Smooth muscle cell (in vitro differentiated cells): ENCODE measurements at regions not wholly inside any gene's neighbourhood (a gene's known extent, or its start where the extent isn't known, plus 50 kb on each side); places are given as distances from the start of the nearest gene placed in this dataset.

Experiments used
- DNase-seq: peaks from one replicate; lab custom pipeline; 2025; ENCODE audit not compliant: unreplicated experiment; lab: John Stamatoyannopoulos, UW
- H2AFZ ChIP-seq: fragments of 200-600 bp; sonication (generic); 2 replicates; pipeline ENCODE4 v1.6.0; 2016; ENCODE audit warnings: antibody characterized with exemption, low read depth, mild to moderate bottlenecking
- H3F3A ChIP-seq: fragments of 200-600 bp; sonication (generic); 2 replicates; pipeline ENCODE4 v1.6.0; 2017; ENCODE audit warnings: antibody characterized with exemption, low read depth
- H3K27ac ChIP-seq: fragments of 200-600 bp; sonication (generic); 2 replicates; pipeline ENCODE4 v1.5.1; 2016; ENCODE audit warnings: low read depth, mild to moderate bottlenecking
- H3K27me3 ChIP-seq: fragments of 200-600 bp; sonication (generic); 2 replicates; pipeline ENCODE4 v1.6.1; 2016; ENCODE audit warnings: low read depth, mild to moderate bottlenecking
- H3K36me3 ChIP-seq: fragments of 200-600 bp; sonication (generic); 2 replicates; pipeline ENCODE4 v1.5.1; 2016; ENCODE audit warnings: low read depth
- H3K4me1 ChIP-seq: fragments of 200-600 bp; sonication (generic); 2 replicates; pipeline ENCODE4 v1.5.1; 2016; ENCODE audit warnings: low read depth
- H3K4me2 ChIP-seq: fragments of 200-600 bp; sonication (generic); 2 replicates; pipeline ENCODE4 v1.6.0; 2016; ENCODE audit warnings: mild to moderate bottlenecking
- H3K4me3 ChIP-seq: fragments of 200-600 bp; sonication (generic); 2 replicates; pipeline ENCODE4 v1.5.1; 2016; ENCODE audit warnings: mild to moderate bottlenecking
- H3K79me2 ChIP-seq: fragments of 200-600 bp; sonication (generic); 2 replicates; pipeline ENCODE4 v1.6.0; 2016; ENCODE audit warnings: low read depth, mild to moderate bottlenecking
- H3K9ac ChIP-seq: fragments of 200-600 bp; sonication (generic); 2 replicates; pipeline ENCODE4 v1.6.0; 2016; ENCODE audit warnings: low read depth
- H3K9me3 ChIP-seq: fragments of 200-600 bp; sonication (generic); replicated peaks from 2 replicates; pipeline ENCODE4 v1.5.1; 2016; ENCODE audit warnings: low read depth
- H4K20me1 ChIP-seq: fragments of 200-600 bp; sonication (generic); 2 replicates; pipeline ENCODE4 v1.6.0; 2016; ENCODE audit warnings: low read depth
- WGBS: methylation state at CpG from one replicate; pipeline ENCODE4 v1.1.7; 2016; ENCODE audit warnings: low lambda C conversion rate; 5-methylcytosine and 5-hydroxymethylcytosine counted together
- TF ChIP-seq, protein P1 (sequence below): fragments of 200-600 bp; sonication (generic); IDR thresholded peaks from 2 replicates; pipeline ENCODE4 v1.5.1; 2017; ENCODE audit warnings: borderline replicate concordance, mild to moderate bottlenecking, antibody characterized with exemption; ENCODE audit not compliant: insufficient read depth, poor library complexity, severe bottlenecking

DNA sequence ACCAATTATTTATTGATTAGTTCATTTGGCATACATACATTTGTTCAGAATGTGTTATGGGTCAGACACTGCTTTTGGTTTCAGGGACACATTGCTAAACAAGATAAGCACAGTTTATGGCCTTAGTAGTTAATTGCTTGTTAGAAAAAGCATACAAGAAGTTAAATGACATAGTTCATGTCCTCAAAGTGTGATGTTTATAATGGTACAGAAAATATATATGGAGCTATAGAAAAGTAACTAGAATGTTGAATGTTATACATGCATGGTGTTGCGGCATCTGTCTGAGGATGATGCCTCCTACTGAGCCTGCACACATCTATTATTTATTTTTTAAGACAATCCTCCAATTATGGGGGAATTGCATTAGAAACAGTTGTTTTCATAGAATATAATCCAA lies 1476.3 kb upstream of the PCDH7 start:
- H3K4me1 ChIP-seq: no peaks in the 10 kb centered on the region
- no peak for DNase-seq
- 100% methylated on average over 1 of the region's 1 CpG for WGBS
- no peak overlapping the region for H3K27ac ChIP-seq
- H3K9ac ChIP-seq: no peak overlapping the region
- H3K79me2 ChIP-seq: no peaks in the 10 kb centered on the region
- no peaks in the 10 kb centered on the region for H3K36me3 ChIP-seq
- H3K4me2 ChIP-seq: no peak overlapping the region
- TF ChIP-seq, protein P1, sequence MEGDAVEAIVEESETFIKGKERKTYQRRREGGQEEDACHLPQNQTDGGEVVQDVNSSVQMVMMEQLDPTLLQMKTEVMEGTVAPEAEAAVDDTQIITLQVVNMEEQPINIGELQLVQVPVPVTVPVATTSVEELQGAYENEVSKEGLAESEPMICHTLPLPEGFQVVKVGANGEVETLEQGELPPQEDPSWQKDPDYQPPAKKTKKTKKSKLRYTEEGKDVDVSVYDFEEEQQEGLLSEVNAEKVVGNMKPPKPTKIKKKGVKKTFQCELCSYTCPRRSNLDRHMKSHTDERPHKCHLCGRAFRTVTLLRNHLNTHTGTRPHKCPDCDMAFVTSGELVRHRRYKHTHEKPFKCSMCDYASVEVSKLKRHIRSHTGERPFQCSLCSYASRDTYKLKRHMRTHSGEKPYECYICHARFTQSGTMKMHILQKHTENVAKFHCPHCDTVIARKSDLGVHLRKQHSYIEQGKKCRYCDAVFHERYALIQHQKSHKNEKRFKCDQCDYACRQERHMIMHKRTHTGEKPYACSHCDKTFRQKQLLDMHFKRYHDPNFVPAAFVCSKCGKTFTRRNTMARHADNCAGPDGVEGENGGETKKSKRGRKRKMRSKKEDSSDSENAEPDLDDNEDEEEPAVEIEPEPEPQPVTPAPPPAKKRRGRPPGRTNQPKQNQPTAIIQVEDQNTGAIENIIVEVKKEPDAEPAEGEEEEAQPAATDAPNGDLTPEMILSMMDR: no peak
- no peaks in the 10 kb centered on the region for H3K27me3 ChIP-seq
- H4K20me1 ChIP-seq: no peaks in the 10 kb centered on the region
- H2AFZ ChIP-seq: no peak overlapping the region
- H3K4me3 ChIP-seq: no peak overlapping the region
- H3K9me3 ChIP-seq: no peaks in the 10 kb centered on the region
- H3F3A ChIP-seq: no peaks in the 10 kb centered on the region

- H3K4me2 ChIP-seq: no peak overlapping the region
- no peak for DNase-seq
- H2AFZ ChIP-seq: no peak overlapping the region
- WGBS: 82% methylated on average over 2 of the region's 2 CpGs
- no peak overlapping the region for H3K4me3 ChIP-seq
- H3K27me3 ChIP-seq: no peaks in the 10 kb centered on the region
- H3K36me3 ChIP-seq: no peaks in the 10 kb centered on the region
- H3K4me1 ChIP-seq: no peaks in the 10 kb centered on the region
- TF ChIP-seq, protein P1: no peak
- H3K27ac ChIP-seq: no peak overlapping the region
- no peaks in the 10 kb centered on the region for H4K20me1 ChIP-seq
- H3K9ac ChIP-seq: no peak overlapping the region
- H3K79me2 ChIP-seq: no peaks in the 10 kb centered on the region
- no peaks in the 10 kb centered on the region for H3F3A ChIP-seq
- no peaks in the 10 kb centered on the region for H3K9me3 ChIP-seq
These were observed 1460.6 kb upstream of the PCDH7 start for GRCh38 chr4:29259556-29259955.

DNA sequence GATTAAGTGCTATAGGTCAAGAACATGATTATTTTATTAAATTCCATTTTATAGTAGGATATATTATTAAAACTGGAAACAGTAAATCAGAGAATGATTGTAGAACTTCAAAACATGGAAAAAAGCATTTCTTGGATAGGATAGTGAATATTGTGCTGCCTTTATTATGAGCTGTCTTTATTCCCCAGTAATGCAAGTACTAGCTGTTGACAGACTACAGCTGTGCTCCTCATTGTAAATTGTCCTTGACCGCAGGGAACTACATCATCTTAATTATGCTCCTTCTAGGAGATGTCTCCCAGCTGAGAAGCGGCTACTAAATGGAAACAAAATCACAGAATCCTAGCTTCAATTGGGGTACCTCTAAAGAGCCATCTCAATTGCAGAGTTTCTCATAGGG lies 1457.2 kb upstream of the PCDH7 start:
- Histone ChIP-seq H3K79me2 (no peaks in the 10 kb centered on the region), H3K9me3 (no peaks in the 10 kb centered on the region), H2AFZ (no peak overlapping the region), H3K4me1 (no peaks in the 10 kb centered on the region), H3F3A (no peaks in the 10 kb centered on the region), H4K20me1 (no peaks in the 10 kb centered on the region), H3K4me3 (no peak overlapping the region), H3K9ac (no peak overlapping the region), H3K27me3 (no peaks in the 10 kb centered on the region), H3K27ac (no peak overlapping the region), H3K36me3 (no peaks in the 10 kb centered on the region), H3K4me2 (no peak overlapping the region)
- DNase-seq: no peak
- WGBS: 91% methylated on average over 2 of the region's 2 CpGs
- TF ChIP-seq, protein P1: no peak

DNA sequence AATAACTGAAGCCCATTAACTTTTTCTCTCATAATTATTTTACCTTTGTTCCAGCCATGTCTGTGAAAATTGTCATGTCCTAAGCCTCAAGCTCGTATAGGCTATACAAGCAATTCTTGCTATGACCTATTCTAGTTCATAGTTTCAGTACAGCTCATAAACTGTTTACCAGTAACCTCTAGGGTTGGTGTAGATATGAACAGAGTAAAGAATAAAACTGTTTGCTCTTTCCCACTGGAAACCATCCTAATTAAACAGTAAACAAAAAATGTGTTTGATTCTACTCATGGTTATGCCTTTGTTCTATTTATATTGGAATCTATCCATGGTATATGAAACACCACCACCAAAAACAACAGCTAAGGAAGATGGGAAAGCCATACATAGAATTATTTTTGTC lies 1444.0 kb upstream of the PCDH7 start:
- Histone ChIP-seq H3K27ac (no peak overlapping the region), H3K4me2 (no peak overlapping the region), H3K9me3 (no peaks in the 10 kb centered on the region), H2AFZ (no peak overlapping the region), H3K79me2 (no peaks in the 10 kb centered on the region), H3F3A (peaks cover 7% of the 10 kb centered on the region), H3K4me3 (no peak overlapping the region), H3K9ac (no peak overlapping the region), H3K36me3 (peaks cover 3% of the 10 kb centered on the region), H3K27me3 (no peaks in the 10 kb centered on the region), H3K4me1 (peaks cover 7% of the 10 kb centered on the region), H4K20me1 (no peaks in the 10 kb centered on the region)
- no peak for DNase-seq
- TF ChIP-seq, protein P1: no peak
- WGBS: 88% methylated on average over 1 of the region's 1 CpG
